CD14-positive monocyte (primary cell): ENCODE measurements at regions not wholly inside any gene's neighbourhood (a gene's known extent, or its start where the extent isn't known, plus 50 kb on each side); places are given as distances from the start of the nearest gene placed in this dataset.

Source experiments
- DNase-seq, 3 donors: peaks; one replicate each; pipeline ENCODE4 v3.0.0-alpha.2; 2011 to 2022
- H2AFZ ChIP-seq: 2 replicates; pipeline ENCODE4 v1.6.0; 2012; ENCODE audit warnings: mild to moderate bottlenecking, low read depth, low read length, inconsistent platforms; ENCODE audit not compliant: insufficient read depth, poor library complexity, severe bottlenecking
- H3K27ac ChIP-seq, 2 donors: 1 replicate in 1 of 2; 2 replicates in 1 of 2; pipeline ENCODE4 v1.5.1; 2012 to 2013; ENCODE audit warnings: low read length in 2 of 2, control low read depth in 1 of 2, inconsistent platforms in 1 of 2, low read depth in 1 of 2, mild to moderate bottlenecking in 1 of 2
- H3K27me3 ChIP-seq, 2 donors: one replicate each; pipeline versions ENCODE4 v1.6.0 to v1.6.1; 2011 to 2013; ENCODE audit warnings: low read length in 2 of 2; ENCODE audit not compliant: control insufficient read depth in 2 of 2, insufficient read depth in 2 of 2
- H3K36me3 ChIP-seq, 2 donors: replicated peaks in 1 of 2; 1 replicate in 1 of 2; 2 replicates in 1 of 2; pipeline versions ENCODE4 v1.5.1 to v1.6.1; 2012 to 2013; ENCODE audit warnings: low read length in 2 of 2, control low read depth in 1 of 2, inconsistent platforms in 1 of 2, mild to moderate bottlenecking in 1 of 2; ENCODE audit not compliant: insufficient read depth in 2 of 2, control insufficient read depth in 1 of 2
- H3K4me1 ChIP-seq, 2 donors: 1 replicate in 1 of 2; 2 replicates in 1 of 2; pipeline versions ENCODE4 v1.5.1 to v1.6.1; 2012 to 2013; ENCODE audit warnings: low read length in 2 of 2, control low read depth in 1 of 2, inconsistent platforms in 1 of 2, mild to moderate bottlenecking in 1 of 2, moderate library complexity in 1 of 2; ENCODE audit not compliant: insufficient read depth in 2 of 2, control insufficient read depth in 1 of 2
- H3K4me2 ChIP-seq: replicated peaks from 2 replicates; pipeline ENCODE3; 2012; ENCODE audit warnings: low read length, moderate library complexity, mild to moderate bottlenecking; ENCODE audit not compliant: poor library complexity, severe bottlenecking; ENCODE audit errors: extremely low read depth
- H3K4me3 ChIP-seq, 3 experiments: fragments of 200-600 bp in 1 of 3; sonication (generic) in 1 of 3; replicated peaks in 1 of 3; 1 replicate in 2 of 3; 2 replicates in 1 of 3; pipeline ENCODE4 v1.5.1; 2011 to 2013; ENCODE audit warnings: low read length in 3 of 3, mild to moderate bottlenecking in 3 of 3, control low read depth in 2 of 3, low read depth in 2 of 3, inconsistent platforms in 1 of 3, moderate library complexity in 1 of 3
- H3K79me2 ChIP-seq: 2 replicates; pipeline ENCODE4 v1.6.0; 2012; ENCODE audit warnings: mild to moderate bottlenecking, control low read depth, inconsistent platforms, low read length, moderate library complexity; ENCODE audit not compliant: insufficient read depth
- H3K9ac ChIP-seq: 2 replicates; pipeline ENCODE4 v1.6.0; 2017; ENCODE audit warnings: low read length, mild to moderate bottlenecking; ENCODE audit not compliant: insufficient read depth, poor library complexity, severe bottlenecking
- H3K9me3 ChIP-seq, 2 donors: replicated peaks in 1 of 2; 1 replicate in 1 of 2; 2 replicates in 1 of 2; pipeline versions ENCODE4 v1.5.1 to v1.6.1; 2012 to 2013; ENCODE audit warnings: low read length in 2 of 2, control low read depth in 1 of 2; ENCODE audit not compliant: control insufficient read depth in 1 of 2, insufficient read depth in 1 of 2
- H4K20me1 ChIP-seq: 2 replicates; pipeline ENCODE4 v1.6.0; 2012; ENCODE audit warnings: mild to moderate bottlenecking, low read length, control low read depth, moderate library complexity; ENCODE audit not compliant: insufficient read depth
- H3K27ac Mint-ChIP-seq, 7 donors: one replicate each; pipeline ENCODE4 v1.8.0; 2020; ENCODE audit warnings: mild to moderate bottlenecking in 7 of 7, mixed read lengths in 7 of 7, moderate library complexity in 6 of 7, inconsistent platforms in 2 of 7
- H3K27me3 Mint-ChIP-seq, 3 donors: one replicate each; pipeline ENCODE4 v1.8.0; 2021 to 2022; ENCODE audit warnings: low read depth in 3 of 3, mild to moderate bottlenecking in 3 of 3, mixed read lengths in 3 of 3, moderate library complexity in 3 of 3, inconsistent platforms in 1 of 3
- H3K36me3 Mint-ChIP-seq, 2 donors: one replicate each; pipeline ENCODE4 v1.8.0; 2020; ENCODE audit warnings: mixed read lengths in 2 of 2, inconsistent platforms in 1 of 2, mild to moderate bottlenecking in 1 of 2
- H3K4me1 Mint-ChIP-seq: one replicate; pipeline ENCODE4 v1.8.0; 2020; ENCODE audit warnings: mild to moderate bottlenecking, mixed read lengths
- H3K4me3 Mint-ChIP-seq, 2 donors: one replicate each; pipeline ENCODE4 v1.8.0; 2020; ENCODE audit warnings: mild to moderate bottlenecking in 2 of 2, mixed read lengths in 2 of 2, moderate library complexity in 1 of 2
- H3K9me3 Mint-ChIP-seq, 7 donors: one replicate each; pipeline ENCODE4 v1.8.0; 2020 to 2022; ENCODE audit warnings: mixed read lengths in 7 of 7, mild to moderate bottlenecking in 6 of 7, moderate library complexity in 6 of 7, inconsistent platforms in 2 of 7
- WGBS: methylation state at CpG from one replicate; pipeline ENCODE4 v1.1.5; 2013; ENCODE audit warnings: missing lambda C conversion rate; ENCODE audit not compliant: insufficient coverage; 5-methylcytosine and 5-hydroxymethylcytosine counted together
- intact Hi-C, 2 donors: fragments of 100-400 bp; cut with micrococcal nuclease; formaldehyde crosslinking; loops; one replicate each; pipeline versions ENCODE4 v1.15.0 to v1.15.1; 2023
- TF ChIP-seq, protein P1 (sequence below): fragments of 200-600 bp; IDR thresholded peaks from one replicate; pipeline ENCODE4 v1.8.0; 2022; ENCODE audit warnings: antibody characterized with exemption, mild to moderate bottlenecking

DNA sequence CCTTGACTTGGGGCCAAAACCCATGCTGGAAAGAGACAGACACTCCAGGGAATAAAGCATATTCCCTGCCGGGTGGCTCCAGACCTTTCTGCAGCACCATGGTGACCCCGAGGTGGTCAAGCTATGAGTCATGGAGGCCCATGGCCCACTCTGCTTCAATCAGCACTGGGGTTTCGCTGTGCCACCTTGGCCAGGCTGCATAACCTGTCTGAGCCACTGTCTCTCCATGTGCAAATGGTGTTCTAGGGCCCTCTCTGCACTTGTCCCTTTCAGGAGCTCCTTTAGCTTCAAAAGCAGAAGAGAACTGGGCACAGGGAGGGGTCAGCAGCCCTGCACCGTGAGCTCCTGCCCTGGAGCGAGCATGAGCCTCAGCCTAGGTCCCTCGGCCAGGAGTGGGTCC lies 410.1 kb downstream of the SHANK2 start:
- TF ChIP-seq, protein P1, sequence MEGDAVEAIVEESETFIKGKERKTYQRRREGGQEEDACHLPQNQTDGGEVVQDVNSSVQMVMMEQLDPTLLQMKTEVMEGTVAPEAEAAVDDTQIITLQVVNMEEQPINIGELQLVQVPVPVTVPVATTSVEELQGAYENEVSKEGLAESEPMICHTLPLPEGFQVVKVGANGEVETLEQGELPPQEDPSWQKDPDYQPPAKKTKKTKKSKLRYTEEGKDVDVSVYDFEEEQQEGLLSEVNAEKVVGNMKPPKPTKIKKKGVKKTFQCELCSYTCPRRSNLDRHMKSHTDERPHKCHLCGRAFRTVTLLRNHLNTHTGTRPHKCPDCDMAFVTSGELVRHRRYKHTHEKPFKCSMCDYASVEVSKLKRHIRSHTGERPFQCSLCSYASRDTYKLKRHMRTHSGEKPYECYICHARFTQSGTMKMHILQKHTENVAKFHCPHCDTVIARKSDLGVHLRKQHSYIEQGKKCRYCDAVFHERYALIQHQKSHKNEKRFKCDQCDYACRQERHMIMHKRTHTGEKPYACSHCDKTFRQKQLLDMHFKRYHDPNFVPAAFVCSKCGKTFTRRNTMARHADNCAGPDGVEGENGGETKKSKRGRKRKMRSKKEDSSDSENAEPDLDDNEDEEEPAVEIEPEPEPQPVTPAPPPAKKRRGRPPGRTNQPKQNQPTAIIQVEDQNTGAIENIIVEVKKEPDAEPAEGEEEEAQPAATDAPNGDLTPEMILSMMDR, result no peak
- 83% methylated on average over 6 of the region's 6 CpGs for WGBS
- no peaks in the 10 kb centered on the region for H3K36me3 Mint-ChIP-seq
- H3K4me2 ChIP-seq, result no peak overlapping the region
- H3K27ac ChIP-seq, result no peak overlapping the region
- no peak for DNase-seq
- no peaks in the 10 kb centered on the region for H3K4me1 Mint-ChIP-seq
- H4K20me1 ChIP-seq, result no peaks in the 10 kb centered on the region
- H3K4me3 ChIP-seq, result no peak overlapping the region
- H3K36me3 ChIP-seq, result no peaks in the 10 kb centered on the region
- H3K79me2 ChIP-seq, result no peaks in the 10 kb centered on the region
- peaks cover 3 to 9% (median 6%) of the 10 kb centered on the region in 7 donors for H3K9me3 Mint-ChIP-seq
- H3K9ac ChIP-seq, result no peak overlapping the region
- intact Hi-C loops, result no loop called here
- peaks cover 3 to 17% (median 15%) of the 10 kb centered on the region in 3 donors for H3K27me3 Mint-ChIP-seq
- H3K9me3 ChIP-seq, result no peaks in the 10 kb centered on the region
- no peaks in the 10 kb centered on the region for H3K4me1 ChIP-seq
- H3K4me3 Mint-ChIP-seq, result no peak overlapping the region
- H2AFZ ChIP-seq, result no peak overlapping the region
- no peak overlapping the region for H3K27ac Mint-ChIP-seq
- peaks cover 0 to 2% of the 10 kb centered on the region in 2 donors for H3K27me3 ChIP-seq

- TF ChIP-seq, protein P1, result no peak
- WGBS, result 90% methylated on average over 13 of the region's 14 CpGs
- no peak overlapping the region for H3K4me3 ChIP-seq
- no peak overlapping the region for H3K4me2 ChIP-seq
- no peaks in the 10 kb centered on the region for H4K20me1 ChIP-seq
- H3K27me3 ChIP-seq, result peaks cover 0 to 2% of the 10 kb centered on the region in 2 donors
- Mint-ChIP-seq H3K4me1 (no peaks in the 10 kb centered on the region), H3K9me3 (peaks cover 3 to 8% (median 6%) of the 10 kb centered on the region in 7 donors), H3K36me3 (no peaks in the 10 kb centered on the region), H3K4me3 (no peak overlapping the region), H3K27me3 (peaks cover 3 to 17% (median 15%) of the 10 kb centered on the region in 3 donors), H3K27ac (peak overlapping the region in 1 of 7 donors; percentile 25)
- no peak overlapping the region for H3K9ac ChIP-seq
- no peaks in the 10 kb centered on the region for H3K79me2 ChIP-seq
- intact Hi-C loops, result no loop called here
- no peaks in the 10 kb centered on the region for H3K4me1 ChIP-seq
- no peaks in the 10 kb centered on the region for H3K36me3 ChIP-seq
- no peak overlapping the region for H2AFZ ChIP-seq
- H3K9me3 ChIP-seq, result no peaks in the 10 kb centered on the region
- H3K27ac ChIP-seq, result no peak overlapping the region
- DNase-seq, result no peak
These were observed 409.7 kb downstream of the SHANK2 start for GRCh38 chr11:70842701-70843100.
